Epithelial cell of esophagus (primary cell): ENCODE measurements at regions not wholly inside any gene's neighbourhood (a gene's known extent, or its start where the extent isn't known, plus 50 kb on each side); places are given as distances from the start of the nearest gene placed in this dataset.

Source experiments
- DNase-seq: peaks from one replicate; pipeline ENCODE4 v3.0.0; 2010; ENCODE audit warnings: low read depth
- H3K4me3 ChIP-seq: 2 replicates; pipeline ENCODE4 v1.5.1; 2011; ENCODE audit warnings: mild to moderate bottlenecking, low read length, control low read depth
- CTCF ChIP-seq: IDR thresholded peaks from 2 replicates; pipeline ENCODE4 v1.5.1; 2011; ENCODE audit warnings: low read depth, mild to moderate bottlenecking, low read length, control low read depth, inconsistent platforms; ENCODE audit not compliant: insufficient read depth; ENCODE audit errors: missing control alignments

GRCh38 chr2:226520723-226521122 is 278.9 kb downstream of the IRS1 start:
- no peak overlapping the region for H3K4me3 ChIP-seq
- TF ChIP-seq CTCF: no peak
- DNase-seq: no peak

- H3K4me3 ChIP-seq: no peak overlapping the region
- peak; percentile 59 for DNase-seq
- TF ChIP-seq CTCF: no peak
Observed at GRCh38 chr2:226515344-226516055, 284.1 kb downstream of the IRS1 start.

GRCh38 chr2:226514895-226515294 is 284.7 kb downstream of the IRS1 start:
- no peak overlapping the region for H3K4me3 ChIP-seq
- no peak for TF ChIP-seq CTCF
- peak; percentile 78 for DNase-seq

- no peak overlapping the region for H3K4me3 ChIP-seq
- no peak for TF ChIP-seq CTCF
- DNase-seq: no peak
Observed at GRCh38 chr2:226511311-226511710, 288.3 kb downstream of the IRS1 start.

GRCh38 chr2:226508683-226509082 is 290.9 kb downstream of the IRS1 start:
- no peak for DNase-seq
- no peak overlapping the region for H3K4me3 ChIP-seq
- TF ChIP-seq CTCF: no peak

GRCh38 chr2:226508005-226508404 is 291.6 kb downstream of the IRS1 start:
- no peak for TF ChIP-seq CTCF
- no peak overlapping the region for H3K4me3 ChIP-seq
- DNase-seq: no peak
